GM20000 (cell line): ENCODE measurements at regions not wholly inside any gene's neighbourhood (a gene's known extent, or its start where the extent isn't known, plus 50 kb on each side); places are given as distances from the start of the nearest gene placed in this dataset.
"Not testable (repeated sequence)": the region's sequence is repeated elsewhere in the genome, so short reads cannot be mapped to it uniquely, and the experiment has no call there.

Source experiments
- DNase-seq: peaks from one replicate; pipeline ENCODE4 v3.0.0; 2012; ENCODE audit warnings: low spot score
- CTCF ChIP-seq: IDR thresholded peaks from 2 replicates; pipeline ENCODE4 v1.5.1; 2012; ENCODE audit warnings: mild to moderate bottlenecking, control low read depth; ENCODE audit errors: extremely low read depth, missing control alignments

- no peak for TF ChIP-seq CTCF
- DNase-seq: no peak
These were observed 127.3 kb upstream of the CCND2 start for GRCh38 chr12:4145990-4146859.

GRCh38 chr12:4144676-4145075, 128.9 kb upstream of the CCND2 start:
- TF ChIP-seq CTCF: no peak
- DNase-seq: no peak

GRCh38 chr12:4143896-4144295, 129.7 kb upstream of the CCND2 start:
- DNase-seq: no peak
- peak; percentile 15 for TF ChIP-seq CTCF

GRCh38 chr12:4141348-4142270, 132.0 kb upstream of the CCND2 start:
- DNase-seq: no peak

GRCh38 chr12:4140581-4141301, 132.8 kb upstream of the CCND2 start:
- TF ChIP-seq CTCF: no peak

More at GRCh38 chr12:4141348-4142270, 132.0 kb upstream of the CCND2 start:
- TF ChIP-seq CTCF: no peak

GRCh38 chr12:4139191-4139590, 134.4 kb upstream of the CCND2 start:
- no peak for TF ChIP-seq CTCF
- DNase-seq: no peak

More at GRCh38 chr12:4140581-4141301, 132.8 kb upstream of the CCND2 start:
- no peak for DNase-seq

- DNase-seq: not testable (repeated sequence)
These were observed 135.0 kb upstream of the CCND2 start for GRCh38 chr12:4138532-4138931.
